ENCODE measurements at regions not wholly inside any gene's neighbourhood (a gene's known extent, or its start where the extent isn't known, plus 50 kb on each side); places are given as distances from the start of the nearest gene placed in this dataset.

GRCh38 chr4:1558205-1558604, 125.9 kb downstream of the FAM53A start:
- TF ChIP-seq, protein P1, sequence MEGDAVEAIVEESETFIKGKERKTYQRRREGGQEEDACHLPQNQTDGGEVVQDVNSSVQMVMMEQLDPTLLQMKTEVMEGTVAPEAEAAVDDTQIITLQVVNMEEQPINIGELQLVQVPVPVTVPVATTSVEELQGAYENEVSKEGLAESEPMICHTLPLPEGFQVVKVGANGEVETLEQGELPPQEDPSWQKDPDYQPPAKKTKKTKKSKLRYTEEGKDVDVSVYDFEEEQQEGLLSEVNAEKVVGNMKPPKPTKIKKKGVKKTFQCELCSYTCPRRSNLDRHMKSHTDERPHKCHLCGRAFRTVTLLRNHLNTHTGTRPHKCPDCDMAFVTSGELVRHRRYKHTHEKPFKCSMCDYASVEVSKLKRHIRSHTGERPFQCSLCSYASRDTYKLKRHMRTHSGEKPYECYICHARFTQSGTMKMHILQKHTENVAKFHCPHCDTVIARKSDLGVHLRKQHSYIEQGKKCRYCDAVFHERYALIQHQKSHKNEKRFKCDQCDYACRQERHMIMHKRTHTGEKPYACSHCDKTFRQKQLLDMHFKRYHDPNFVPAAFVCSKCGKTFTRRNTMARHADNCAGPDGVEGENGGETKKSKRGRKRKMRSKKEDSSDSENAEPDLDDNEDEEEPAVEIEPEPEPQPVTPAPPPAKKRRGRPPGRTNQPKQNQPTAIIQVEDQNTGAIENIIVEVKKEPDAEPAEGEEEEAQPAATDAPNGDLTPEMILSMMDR (IDR thresholded peaks at IDR 0.05), result no peak
- TF ChIP-seq POLR2AphosphoS5 (IDR thresholded peaks at IDR 0.05) (no peak), POLR2A (IDR thresholded peaks at IDR 0.05) (no peak), EP300 (IDR thresholded peaks at IDR 0.05) (no peak)

All from stomach (tissue), 4 donors.